Neural cell (in vitro differentiated cells): ENCODE measurements at regions not wholly inside any gene's neighbourhood (a gene's known extent, or its start where the extent isn't known, plus 50 kb on each side); places are given as distances from the start of the nearest gene placed in this dataset.

ENCODE experiments used
- H2AFZ ChIP-seq: fragments of 200-600, 300-800 bp; sonication (generic), shearing (Covaris generic); 2 replicates; pipeline ENCODE4 v1.6.0; 2014; ENCODE audit warnings: low read depth, mild to moderate bottlenecking, antibody characterized with exemption, low read length, moderate library complexity
- H3F3A ChIP-seq: fragments of 200-600 bp; shearing (Covaris generic); 2 replicates; pipeline ENCODE4 v1.6.1; 2016; ENCODE audit warnings: mild to moderate bottlenecking, moderate library complexity, mixed read lengths, antibody characterized with exemption, low read length; ENCODE audit not compliant: insufficient read depth, poor library complexity, severe bottlenecking
- H3K27ac ChIP-seq: fragments of 200-600, 300-800 bp; sonication (generic), shearing (Covaris generic); 2 replicates; pipeline ENCODE4 v1.5.1; 2014; ENCODE audit warnings: mild to moderate bottlenecking, low read length, moderate library complexity
- H3K27me3 ChIP-seq: fragments of 300-800, 200-600 bp; sonication (generic), shearing (Covaris generic); 2 replicates; pipeline ENCODE4 v1.6.0; 2014; ENCODE audit warnings: mild to moderate bottlenecking, low read depth, low read length, moderate library complexity; ENCODE audit not compliant: insufficient read depth
- H3K36me3 ChIP-seq: fragments of 300-800, 200-600 bp; sonication (generic), shearing (Covaris generic); 2 replicates; pipeline ENCODE4 v1.5.1; 2014; ENCODE audit warnings: mild to moderate bottlenecking, antibody characterized with exemption, low read length, moderate library complexity; ENCODE audit not compliant: insufficient read depth
- H3K4me2 ChIP-seq: fragments of 300-800, 200-600 bp; sonication (generic), shearing (Covaris generic); 2 replicates; pipeline ENCODE4 v1.6.0; 2014; ENCODE audit warnings: mild to moderate bottlenecking, low read length
- H3K4me3 ChIP-seq: fragments of 300-800, 200-600 bp; sonication (generic), shearing (Covaris generic); 2 replicates; pipeline ENCODE4 v1.5.1; 2014; ENCODE audit warnings: mild to moderate bottlenecking, low read length, moderate library complexity
- H3K79me2 ChIP-seq: fragments of 200-600 bp; shearing (Covaris generic); replicated peaks from 2 replicates; pipeline ENCODE4 v1.6.0; 2014; ENCODE audit warnings: mild to moderate bottlenecking, low read length, moderate library complexity; ENCODE audit not compliant: insufficient read depth
- H3K9ac ChIP-seq: fragments of 300-800, 200-600 bp; sonication (generic), shearing (Covaris generic); 2 replicates; pipeline ENCODE4 v1.6.1; 2016; ENCODE audit warnings: mild to moderate bottlenecking, low read length, mixed read lengths
- H3K9me2 ChIP-seq: fragments of 200-600 bp; shearing (Covaris generic); 2 replicates; pipeline ENCODE4 v1.6.1; 2016; ENCODE audit warnings: mild to moderate bottlenecking, low read length, mixed read lengths; ENCODE audit not compliant: insufficient read depth
- H3K9me3 ChIP-seq: fragments of 200-600, 300-800 bp; sonication (generic), shearing (Covaris generic); 2 replicates; pipeline ENCODE4 v1.6.1; 2016; ENCODE audit warnings: mild to moderate bottlenecking, mixed run types, low read length, moderate library complexity, mixed read lengths
- H4K20me1 ChIP-seq: fragments of 200-600 bp; shearing (Covaris generic); 2 replicates; pipeline ENCODE4 v1.6.1; 2016; ENCODE audit warnings: mild to moderate bottlenecking, mixed run types; ENCODE audit not compliant: insufficient read depth
- CTCF ChIP-seq: fragments of 450-650 bp; IDR thresholded peaks from 2 replicates; pipeline ENCODE4 v1.5.1; 2014; ENCODE audit warnings: antibody characterized with exemption, mild to moderate bottlenecking, moderate library complexity; ENCODE audit not compliant: poor library complexity, severe bottlenecking
- EP300 ChIP-seq: fragments of 450-650 bp; conservative IDR thresholded peaks from 2 replicates; pipeline ENCODE4 v1.6.1; 2014; ENCODE audit warnings: antibody characterized with exemption, mild to moderate bottlenecking, moderate library complexity; ENCODE audit not compliant: poor library complexity, severe bottlenecking
- EZH2 ChIP-seq: fragments of 200-600, 300-800 bp; shearing (Covaris generic), sonication (generic); IDR thresholded peaks from 2 replicates; pipeline ENCODE4 v1.6.1; 2014; ENCODE audit warnings: antibody characterized with exemption, low read length, borderline replicate concordance, mild to moderate bottlenecking; ENCODE audit not compliant: insufficient read depth, poor library complexity, severe bottlenecking
- MXI1 ChIP-seq: fragments of 450-650 bp; conservative IDR thresholded peaks from 2 replicates; pipeline ENCODE4 v1.6.1; 2014; ENCODE audit warnings: antibody characterized with exemption, mild to moderate bottlenecking; ENCODE audit not compliant: poor library complexity, severe bottlenecking
- POLR2AphosphoS5 ChIP-seq: IDR thresholded peaks from 2 replicates; pipeline ENCODE4 v1.6.1; 2012
- RAD21 ChIP-seq: fragments of 450-650 bp; conservative IDR thresholded peaks from 2 replicates; pipeline ENCODE4 v1.6.1; 2014; ENCODE audit warnings: antibody characterized with exemption, mild to moderate bottlenecking, moderate library complexity
- REST ChIP-seq: IDR thresholded peaks from 2 replicates; pipeline ENCODE4 v1.6.1; 2012; ENCODE audit warnings: borderline replicate concordance
- SMC3 ChIP-seq: fragments of 450-650 bp; conservative IDR thresholded peaks from 2 replicates; pipeline ENCODE4 v1.6.1; 2014; ENCODE audit warnings: antibody characterized with exemption, mild to moderate bottlenecking, moderate library complexity; ENCODE audit not compliant: poor library complexity
- TAF1 ChIP-seq: IDR thresholded peaks from 2 replicates; pipeline ENCODE4 v1.6.1; 2012; ENCODE audit warnings: low read depth

- H3K36me3 ChIP-seq, result no peaks in the 10 kb centered on the region
- TF ChIP-seq MXI1 (no peak), RAD21 (no peak), EP300 (no peak), TAF1 (no peak), POLR2AphosphoS5 (no peak), REST (no peak), EZH2 (no peak), SMC3 (no peak), CTCF (no peak)
- no peaks in the 10 kb centered on the region for H3K79me2 ChIP-seq
- no peak overlapping the region for H3K4me2 ChIP-seq
- H3K9me2 ChIP-seq, result no peaks in the 10 kb centered on the region
- no peak overlapping the region for H3K27ac ChIP-seq
- no peaks in the 10 kb centered on the region for H3F3A ChIP-seq
- no peaks in the 10 kb centered on the region for H3K27me3 ChIP-seq
- H3K9ac ChIP-seq, result no peak overlapping the region
- no peaks in the 10 kb centered on the region for H3K9me3 ChIP-seq
- H3K4me3 ChIP-seq, result no peak overlapping the region
- no peak overlapping the region for H2AFZ ChIP-seq
- no peaks in the 10 kb centered on the region for H4K20me1 ChIP-seq
These were observed 102.5 kb upstream of the ZMIZ1 start for GRCh38 chr10:78966182-78966787.

- Histone ChIP-seq H3K9me3 (no peaks in the 10 kb centered on the region), H3K79me2 (no peaks in the 10 kb centered on the region), H4K20me1 (no peaks in the 10 kb centered on the region), H3K4me2 (no peak overlapping the region), H3K27me3 (no peaks in the 10 kb centered on the region), H3K36me3 (no peaks in the 10 kb centered on the region), H2AFZ (no peak overlapping the region), H3K27ac (no peak overlapping the region), H3K9ac (no peak overlapping the region), H3K9me2 (no peaks in the 10 kb centered on the region), H3K4me3 (no peak overlapping the region), H3F3A (no peaks in the 10 kb centered on the region)
- TF ChIP-seq POLR2AphosphoS5 (no peak), EP300 (no peak), EZH2 (no peak), MXI1 (no peak), REST (no peak), TAF1 (no peak), SMC3 (no peak), RAD21 (no peak), CTCF (no peak)
These were observed 101.8 kb upstream of the ZMIZ1 start for GRCh38 chr10:78966844-78967488.
